Mesenchymal stem cell (in vitro differentiated cells and primary cell): ENCODE measurements at regions not wholly inside any gene's neighbourhood (a gene's known extent, or its start where the extent isn't known, plus 50 kb on each side); places are given as distances from the start of the nearest gene placed in this dataset. TPM values are rescaled to one million over a fixed set of nuclear protein-coding genes. Genes with fewer than 3 reads are reported as not detected.
"Not testable (repeated sequence)": the region's sequence is repeated elsewhere in the genome, so short reads cannot be mapped to it uniquely, and the experiment has no call there.

Experiments
- DNase-seq: peaks from one replicate; pipeline ENCODE4 v3.0.0-alpha.2; 2013
- H2AFZ ChIP-seq: one replicate; pipeline ENCODE4 v1.6.1; 2013; ENCODE audit warnings: low read depth, mild to moderate bottlenecking, control low read depth, inconsistent platforms, low read length, moderate library complexity
- H2AK5ac ChIP-seq: 2 replicates; pipeline ENCODE4 v1.6.1; 2013; ENCODE audit warnings: low read length, moderate library complexity, mild to moderate bottlenecking, inconsistent platforms; ENCODE audit not compliant: severe bottlenecking
- H2BK120ac ChIP-seq: one replicate; pipeline ENCODE4 v1.6.1; 2013; ENCODE audit warnings: low read depth, mild to moderate bottlenecking, inconsistent platforms, low read length, moderate library complexity
- H2BK12ac ChIP-seq, 2 experiments: one replicate each; pipeline ENCODE4 v1.6.1; 2013; ENCODE audit warnings: inconsistent platforms in 2 of 2, low read length in 2 of 2, mild to moderate bottlenecking in 2 of 2, moderate library complexity in 2 of 2, control low read depth in 1 of 2
- H2BK15ac ChIP-seq: one replicate; pipeline ENCODE4 v1.6.1; 2013; ENCODE audit warnings: mild to moderate bottlenecking, low read depth, inconsistent platforms; ENCODE audit not compliant: poor library complexity, severe bottlenecking
- H2BK5ac ChIP-seq: 2 replicates; pipeline ENCODE4 v1.6.1; 2013; ENCODE audit warnings: low read depth, mild to moderate bottlenecking, low read length, control low read depth, inconsistent platforms; ENCODE audit not compliant: poor library complexity, severe bottlenecking
- H3K14ac ChIP-seq, 2 experiments: one replicate each; pipeline ENCODE4 v1.6.1; 2013; ENCODE audit warnings: inconsistent platforms in 2 of 2, low read length in 2 of 2, control low read depth in 1 of 2, mild to moderate bottlenecking in 1 of 2, moderate library complexity in 1 of 2
- H3K18ac ChIP-seq, 2 experiments: one replicate each; pipeline ENCODE4 v1.6.1; 2013; ENCODE audit warnings: inconsistent platforms in 2 of 2, low read length in 2 of 2, control low read depth in 1 of 2, low read depth in 1 of 2, mild to moderate bottlenecking in 1 of 2
- H3K23ac ChIP-seq, 2 experiments: one replicate each; pipeline ENCODE4 v1.6.1; 2013; ENCODE audit warnings: inconsistent platforms in 2 of 2, low read length in 2 of 2, mild to moderate bottlenecking in 2 of 2, moderate library complexity in 2 of 2, control low read depth in 1 of 2
- H3K27ac ChIP-seq: 2 replicates; pipeline ENCODE4 v1.5.1; 2013; ENCODE audit warnings: mild to moderate bottlenecking, moderate library complexity, low read length, control low read depth, inconsistent platforms; ENCODE audit not compliant: poor library complexity, severe bottlenecking
- H3K27me3 ChIP-seq, 2 experiments: 2 replicates each; pipeline versions ENCODE4 v1.6.1 to v1.7.0; 2013; ENCODE audit warnings: low read length in 2 of 2, mild to moderate bottlenecking in 2 of 2, moderate library complexity in 2 of 2, control low read depth in 1 of 2, inconsistent platforms in 1 of 2; ENCODE audit not compliant: control insufficient read depth in 1 of 2, insufficient read depth in 1 of 2
- H3K36me3 ChIP-seq, 2 experiments: 2 replicates each; pipeline versions ENCODE4 v1.6.1 to v1.7.0; 2013; ENCODE audit warnings: low read length in 2 of 2, control low read depth in 1 of 2, inconsistent platforms in 1 of 2, low read depth in 1 of 2, mild to moderate bottlenecking in 1 of 2; ENCODE audit not compliant: insufficient read depth in 2 of 2, control insufficient read depth in 1 of 2
- H3K4ac ChIP-seq, 2 experiments: one replicate each; pipeline ENCODE4 v1.6.1; 2013; ENCODE audit warnings: inconsistent platforms in 2 of 2, low read length in 2 of 2, mild to moderate bottlenecking in 2 of 2, moderate library complexity in 2 of 2, control low read depth in 1 of 2, low read depth in 1 of 2
- H3K4me1 ChIP-seq: 2 replicates; pipeline ENCODE4 v1.6.1; 2013; ENCODE audit warnings: low read depth, low read length, control low read depth; ENCODE audit not compliant: control insufficient read depth, insufficient read depth
- H3K4me2 ChIP-seq: 2 replicates; pipeline ENCODE4 v1.6.1; 2013; ENCODE audit warnings: low read length, mild to moderate bottlenecking, inconsistent platforms; ENCODE audit not compliant: poor library complexity, severe bottlenecking
- H3K4me3 ChIP-seq, 2 experiments: 2 replicates each; pipeline versions ENCODE4 v1.5.1 to v1.7.0; 2013; ENCODE audit warnings: low read length in 2 of 2, mild to moderate bottlenecking in 2 of 2, control low read depth in 1 of 2, low read depth in 1 of 2; ENCODE audit not compliant: insufficient read depth in 1 of 2
- H3K79me1 ChIP-seq: replicated peaks from 2 replicates; pipeline ENCODE4 v1.6.1; 2013; ENCODE audit warnings: mild to moderate bottlenecking, control low read depth, low read length, inconsistent platforms; ENCODE audit not compliant: poor library complexity, severe bottlenecking
- H3K9ac ChIP-seq: 2 replicates; pipeline ENCODE4 v1.7.0; 2013; ENCODE audit warnings: mild to moderate bottlenecking, low read length, moderate library complexity
- H3K9me3 ChIP-seq: 2 replicates; pipeline ENCODE4 v1.7.0; 2013; ENCODE audit warnings: mild to moderate bottlenecking, low read length; ENCODE audit not compliant: control insufficient read depth
- H4K8ac ChIP-seq: one replicate; pipeline ENCODE4 v1.6.1; 2013; ENCODE audit warnings: inconsistent platforms, mild to moderate bottlenecking, low read length, moderate library complexity
- H4K91ac ChIP-seq: one replicate; pipeline ENCODE4 v1.6.1; 2013; ENCODE audit warnings: mild to moderate bottlenecking, low read length, inconsistent platforms
- WGBS: methylation state at CpG from one replicate; pipeline ENCODE4 v1.1.7; 2013; ENCODE audit warnings: mixed read lengths; 5-methylcytosine and 5-hydroxymethylcytosine counted together
- small RNA-seq: library from polyadenylated mRNA; stranded (forward); fragments of <200 nt; extraction: miRNeasy Mini kit (QIAGEN cat#:217004); gene quantifications from one replicate; pipeline ENCODE3, GENCODE V24; 2013; ENCODE audit warnings: low read depth

- Histone ChIP-seq H2BK12ac (no peak overlapping the region), H2BK120ac (no peak overlapping the region), H3K4ac (no peak overlapping the region), H2BK5ac (no peak overlapping the region), H3K23ac (no peak overlapping the region), H3K18ac (no peak overlapping the region), H4K8ac (no peak overlapping the region), H3K36me3 (no peaks in the 10 kb centered on the region), H3K79me1 (no peaks in the 10 kb centered on the region), H3K4me1 (no peaks in the 10 kb centered on the region), H2AFZ (no peak overlapping the region), H3K9me3 (no peaks in the 10 kb centered on the region), H4K91ac (no peak overlapping the region), H3K27me3 (no peaks in the 10 kb centered on the region), H2BK15ac (no peak overlapping the region), H2AK5ac (no peak overlapping the region), H3K14ac (no peak overlapping the region), H3K4me3 (no peak overlapping the region), H3K9ac (no peak overlapping the region), H3K4me2 (no peak overlapping the region), H3K27ac (no peak overlapping the region)
- DNase-seq: peak; percentile 12
Observed at GRCh38 chr10:56449770-56450169, 88.7 kb upstream of the ZWINT start.

DNA sequence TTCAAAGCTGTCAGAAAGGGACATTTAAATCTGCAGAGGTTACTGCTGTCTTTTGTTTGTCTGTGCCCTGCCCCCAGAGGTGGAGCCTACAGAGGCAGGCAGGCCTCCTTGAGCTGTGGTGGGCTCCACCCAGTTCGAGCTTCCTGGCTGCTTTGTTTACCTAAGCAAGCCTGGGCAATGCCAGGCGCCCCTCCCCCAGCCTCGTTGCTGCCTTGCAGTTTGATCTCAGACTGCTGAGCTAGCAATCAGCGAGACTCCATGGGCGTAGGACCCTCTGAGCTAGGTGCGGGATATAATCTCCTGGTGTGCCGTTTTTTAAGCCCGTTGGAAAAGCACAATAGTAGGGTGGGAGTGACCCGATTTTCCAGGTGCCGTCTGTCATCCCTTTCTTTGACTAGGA, 86.6 kb upstream of the ZWINT start:
- H2AK5ac ChIP-seq, H2BK12ac ChIP-seq, H3K14ac ChIP-seq, H3K4ac ChIP-seq, H4K8ac ChIP-seq, H2BK120ac ChIP-seq, H3K4me2 ChIP-seq, H3K9me3 ChIP-seq, DNase-seq, H3K23ac ChIP-seq, H2BK5ac ChIP-seq, H4K91ac ChIP-seq, H3K36me3 ChIP-seq, H2BK15ac ChIP-seq, H3K27ac ChIP-seq, H3K18ac ChIP-seq, H3K4me3 ChIP-seq, H3K9ac ChIP-seq, H3K27me3 ChIP-seq, H3K79me1 ChIP-seq, H3K4me1 ChIP-seq, H2AFZ ChIP-seq: not testable (repeated sequence)
- WGBS: 81% methylated on average over 10 of the region's 10 CpGs

DNA sequence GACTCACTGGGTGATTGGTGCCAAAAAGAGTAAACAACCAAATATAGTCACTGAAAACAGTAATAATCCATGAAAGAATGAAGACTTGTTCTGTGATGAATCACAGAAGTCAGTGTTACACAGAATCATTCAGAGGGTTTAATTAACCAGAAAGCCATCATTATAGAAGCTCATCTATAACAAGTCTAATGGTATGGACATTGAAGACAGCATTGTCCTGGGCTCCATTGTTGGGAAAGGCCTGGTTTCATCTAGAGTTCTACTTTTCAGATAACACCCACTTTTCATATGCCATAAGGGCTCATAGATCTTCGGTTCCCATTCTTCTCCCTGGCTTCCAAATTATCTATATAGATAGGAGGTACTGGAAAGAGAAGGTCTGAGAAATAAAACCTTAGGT, 80.3 kb upstream of the ZWINT start:
- not testable (repeated sequence) for H3K4me3 ChIP-seq, H3K36me3 ChIP-seq, H2BK5ac ChIP-seq, H3K18ac ChIP-seq, H3K9ac ChIP-seq, H2AFZ ChIP-seq, H3K4ac ChIP-seq, H2AK5ac ChIP-seq, H3K79me1 ChIP-seq, H3K9me3 ChIP-seq, H3K4me1 ChIP-seq, H3K27me3 ChIP-seq, H2BK12ac ChIP-seq, H4K8ac ChIP-seq, H3K27ac ChIP-seq, H2BK120ac ChIP-seq, H3K23ac ChIP-seq, H3K14ac ChIP-seq, DNase-seq, H4K91ac ChIP-seq, H2BK15ac ChIP-seq, H3K4me2 ChIP-seq
- WGBS: no CpG with 5 or more reads among the region's 1 CpG

Small RNA genes in the stretch of these regions (small RNA-seq; reads per million reads assigned to genes)
- gene AL731534.1: not detected
- gene MIR3924: not detected
- gene RF01299: not detected
